Adrenal gland (tissue), 9 donors: ENCODE measurements at regions not wholly inside any gene's neighbourhood (a gene's known extent, or its start where the extent isn't known, plus 50 kb on each side); places are given as distances from the start of the nearest gene placed in this dataset.

ENCODE experiments used
- DNase-seq, 7 donors: peaks; one replicate each; pipeline ENCODE4 v3.0.0-alpha.2; 2019 to 2020
- H3K27ac ChIP-seq, 5 donors: fragments of 200-600 bp; sonication (generic) in 4 of 5; 1 replicate in 3 of 5; 2 replicates in 2 of 5; pipeline versions ENCODE4 v1.5.1 to v1.8.0; 2016 to 2020; ENCODE audit warnings: mild to moderate bottlenecking in 1 of 5
- H3K27me3 ChIP-seq: fragments of 200-600 bp; 2 replicates; pipeline ENCODE4 v1.8.0; 2021
- H3K36me3 ChIP-seq, 2 donors: fragments of 200-600 bp; replicated peaks in 1 of 2; 1 replicate in 1 of 2; 2 replicates in 1 of 2; pipeline versions ENCODE4 v1.5.1 to v1.8.0; 2018 to 2022
- H3K4me1 ChIP-seq, 2 donors: fragments of 200-600 bp; replicated peaks in 1 of 2; 1 replicate in 1 of 2; 2 replicates in 1 of 2; pipeline versions ENCODE4 v1.5.1 to v1.8.0; 2018 to 2021
- H3K4me3 ChIP-seq, 4 donors: fragments of 200-600 bp; sonication (generic) in 3 of 4; one replicate each; pipeline ENCODE4 v1.5.1; 2016 to 2018
- H3K9me3 ChIP-seq, 3 donors: fragments of 200-600 bp; sonication (generic) in 1 of 3; replicated peaks in 1 of 3; 1 replicate in 2 of 3; 2 replicates in 1 of 3; pipeline versions ENCODE4 v1.5.1 to v1.8.0; 2016 to 2021
- CTCF ChIP-seq, 6 experiments: fragments of 450-650 bp in 4 of 6; fragments of 200-600 bp in 2 of 6; sonication (generic) in 1 of 6; IDR thresholded peaks; 1 replicate in 5 of 6; 2 replicates in 1 of 6; pipeline versions ENCODE4 v1.5.1 to v1.8.0; 2016 to 2021; ENCODE audit warnings: antibody characterized with exemption in 6 of 6, mild to moderate bottlenecking in 2 of 6, moderate library complexity in 1 of 6
- POLR2A ChIP-seq, 2 donors: fragments of 450-650 bp; IDR thresholded peaks; one replicate each; pipeline ENCODE4 v1.6.1; 2017; ENCODE audit warnings: antibody characterized with exemption in 2 of 2, mild to moderate bottlenecking in 2 of 2, moderate library complexity in 1 of 2
- WGBS, 4 donors: extraction: QIAGEN DNeasy Blood & Tissue Kit in 2 of 4; methylation state at CpG; one replicate each; pipeline versions ENCODE4 v1.1.5 to v1.1.7; 2013 to 2017; 5-methylcytosine and 5-hydroxymethylcytosine counted together
- intact Hi-C, 2 donors: fragments of 100-400 bp; cut with DNase I; formaldehyde crosslinking; loops; one replicate each; pipeline versions ENCODE4 v1.14.1 to v1.15.0; 2022 to 2023
- donor health status: healthy with polysubstance abuse.
- donor health status: Bipolar disorder and iron deficiency.
- donor health status: DM: yes; HTN: yes; CAD: no.
- donor health status: DM: no; HTN: no; CAD: no.
- donor health status: DM: no; HTN: no; CAD: no.

- intact Hi-C loops, result no loop called here
- Histone ChIP-seq H3K36me3 (no peaks in the 10 kb centered on the region), H3K4me3 (no peak overlapping the region), H3K27me3 (no peaks in the 10 kb centered on the region), H3K27ac (no peak overlapping the region), H3K9me3 (no peaks in the 10 kb centered on the region), H3K4me1 (no peaks in the 10 kb centered on the region)
- 84 to 98% (median 90%) methylated on average over 5 of the region's 5 CpGs for WGBS, 4 donors
- TF ChIP-seq CTCF (IDR thresholded peaks at IDR 0.05) (no peak), POLR2A (IDR thresholded peaks at IDR 0.05) (no peak)
- no peak for DNase-seq
Measured at GRCh38 chr6:164124473-164124872, 710.0 kb downstream of the QKI start.

GRCh38 chr6:164122109-164122508 is 707.6 kb downstream of the QKI start:
- H3K4me1 ChIP-seq, result no peaks in the 10 kb centered on the region
- intact Hi-C loops, result no loop called here
- 87 to 92% (median 91%) methylated on average over 10 to 11 of the region's 11 CpGs for WGBS, 4 donors
- H3K36me3 ChIP-seq, result no peaks in the 10 kb centered on the region
- DNase-seq, result no peak
- no peaks in the 10 kb centered on the region for H3K9me3 ChIP-seq
- H3K27me3 ChIP-seq, result no peaks in the 10 kb centered on the region
- no peak overlapping the region for H3K4me3 ChIP-seq
- H3K27ac ChIP-seq, result no peak overlapping the region
- TF ChIP-seq CTCF (IDR thresholded peaks at IDR 0.05), result no peak
- TF ChIP-seq POLR2A (IDR thresholded peaks at IDR 0.05), result no peak

GRCh38 chr6:164121527-164121926 is 707.0 kb downstream of the QKI start:
- Histone ChIP-seq H3K4me3 (no peak overlapping the region), H3K9me3 (no peaks in the 10 kb centered on the region), H3K27me3 (no peaks in the 10 kb centered on the region), H3K27ac (no peak overlapping the region), H3K36me3 (no peaks in the 10 kb centered on the region), H3K4me1 (no peaks in the 10 kb centered on the region)
- no peak for TF ChIP-seq CTCF (IDR thresholded peaks at IDR 0.05)
- TF ChIP-seq POLR2A (IDR thresholded peaks at IDR 0.05), result no peak
- 81 to 89% (median 88%) methylated on average over 6 of the region's 6 CpGs for WGBS, 4 donors
- no peak for DNase-seq
- intact Hi-C loops, result no loop called here

GRCh38 chr6:164114651-164115050 is 700.1 kb downstream of the QKI start:
- no peak for DNase-seq
- TF ChIP-seq POLR2A (IDR thresholded peaks at IDR 0.05) (no peak), CTCF (IDR thresholded peaks at IDR 0.05) (no peak)
- H3K27ac ChIP-seq, result no peak overlapping the region
- peaks cover 0 to under 1% of the 10 kb centered on the region in 2 donors for H3K4me1 ChIP-seq
- H3K9me3 ChIP-seq, result no peaks in the 10 kb centered on the region
- WGBS, 4 donors, result 75 to 83% (median 80%) methylated on average over 5 of the region's 5 CpGs
- H3K36me3 ChIP-seq, result no peaks in the 10 kb centered on the region
- intact Hi-C loops, result no loop called here
- no peaks in the 10 kb centered on the region for H3K27me3 ChIP-seq
- H3K4me3 ChIP-seq, result no peak overlapping the region
